Ishikawa (cell line): ENCODE measurements at regions not wholly inside any gene's neighbourhood (a gene's known extent, or its start where the extent isn't known, plus 50 kb on each side); places are given as distances from the start of the nearest gene placed in this dataset.

Experiments
- CEBPB ChIP-seq: IDR thresholded peaks from 2 replicates; pipeline ENCODE4 v1.6.1; 2012
- CREB1 ChIP-seq: IDR thresholded peaks from 2 replicates; pipeline ENCODE4 v1.6.1; 2012; ENCODE audit warnings: low read depth
- EGR1 ChIP-seq: IDR thresholded peaks from 2 replicates; pipeline ENCODE4 v1.6.1; 2012
- EP300 ChIP-seq: IDR thresholded peaks from 2 replicates; pipeline ENCODE4 v1.6.1; 2012; ENCODE audit warnings: borderline replicate concordance
- FOXM1 ChIP-seq: IDR thresholded peaks from 2 replicates; pipeline ENCODE4 v1.6.1; 2012; ENCODE audit warnings: low read depth, borderline replicate concordance
- MAX ChIP-seq: IDR thresholded peaks from 2 replicates; pipeline ENCODE4 v1.6.1; 2012
- NFIC ChIP-seq: IDR thresholded peaks from 2 replicates; pipeline ENCODE4 v1.6.1; 2012
- RAD21 ChIP-seq: IDR thresholded peaks from 2 replicates; pipeline ENCODE4 v1.6.1; 2012; ENCODE audit warnings: low read depth
- REST ChIP-seq: IDR thresholded peaks from 2 replicates; pipeline ENCODE4 v1.6.1; 2012; ENCODE audit warnings: low read depth, mild to moderate bottlenecking
- TAF1 ChIP-seq: IDR thresholded peaks from 2 replicates; pipeline ENCODE4 v1.6.1; 2012; ENCODE audit warnings: low read depth, mild to moderate bottlenecking
- TCF12 ChIP-seq: IDR thresholded peaks from 2 replicates; pipeline ENCODE4 v1.6.1; 2012; ENCODE audit warnings: low read depth
- TEAD4 ChIP-seq: IDR thresholded peaks from 2 replicates; pipeline ENCODE4 v1.6.1; 2012
- USF1 ChIP-seq: IDR thresholded peaks from 2 replicates; pipeline ENCODE4 v1.6.1; 2012
- YY1 ChIP-seq: IDR thresholded peaks from 2 replicates; pipeline ENCODE4 v1.6.1; 2012; ENCODE audit warnings: low read depth
- ZBTB7A ChIP-seq: IDR thresholded peaks from 2 replicates; pipeline ENCODE4 v1.6.1; 2012; ENCODE audit warnings: low read depth

GRCh38 chr2:12606472-12607000 is 110.2 kb upstream of the TRIB2 start:
- TF ChIP-seq FOXM1 (no peak), TCF12 (no peak), NFIC (no peak), MAX (no peak), TEAD4 (no peak), YY1 (no peak), EGR1 (no peak), CEBPB (no peak), EP300 (no peak), USF1 (no peak)

- TF ChIP-seq USF1 (no peak), TAF1 (no peak), REST (no peak)
Observed at GRCh38 chr2:12607971-12608370, 108.8 kb upstream of the TRIB2 start.

- TF ChIP-seq TEAD4: no peak
- no peak for TF ChIP-seq NFIC
- no peak for TF ChIP-seq EGR1
- TF ChIP-seq USF1: no peak
- no peak for TF ChIP-seq ZBTB7A
- no peak for TF ChIP-seq YY1
- TF ChIP-seq MAX: no peak
- no peak for TF ChIP-seq CREB1
- TF ChIP-seq RAD21: no peak
- no peak for TF ChIP-seq CEBPB
- TF ChIP-seq TAF1: no peak
- TF ChIP-seq FOXM1: no peak
Observed at GRCh38 chr2:12610314-12610713, 106.4 kb upstream of the TRIB2 start.

- TF ChIP-seq TCF12 (no peak), FOXM1 (no peak), EP300 (no peak), RAD21 (no peak), CREB1 (no peak), CEBPB (no peak), MAX (no peak), REST (no peak), USF1 (no peak), TEAD4 (no peak), ZBTB7A (no peak), NFIC (no peak), TAF1 (no peak), EGR1 (no peak), YY1 (no peak)
Observed at GRCh38 chr2:12612168-12612567, 104.6 kb upstream of the TRIB2 start.

- no peak for TF ChIP-seq CEBPB
- TF ChIP-seq TCF12: no peak
- no peak for TF ChIP-seq YY1
- no peak for TF ChIP-seq EGR1
- TF ChIP-seq EP300: no peak
- TF ChIP-seq TEAD4: no peak
Observed at GRCh38 chr2:12612671-12613070, 104.1 kb upstream of the TRIB2 start.
